ENCODE measurements at regions not wholly inside any gene's neighbourhood (a gene's known extent, or its start where the extent isn't known, plus 50 kb on each side); places are given as distances from the start of the nearest gene placed in this dataset.

DNA sequence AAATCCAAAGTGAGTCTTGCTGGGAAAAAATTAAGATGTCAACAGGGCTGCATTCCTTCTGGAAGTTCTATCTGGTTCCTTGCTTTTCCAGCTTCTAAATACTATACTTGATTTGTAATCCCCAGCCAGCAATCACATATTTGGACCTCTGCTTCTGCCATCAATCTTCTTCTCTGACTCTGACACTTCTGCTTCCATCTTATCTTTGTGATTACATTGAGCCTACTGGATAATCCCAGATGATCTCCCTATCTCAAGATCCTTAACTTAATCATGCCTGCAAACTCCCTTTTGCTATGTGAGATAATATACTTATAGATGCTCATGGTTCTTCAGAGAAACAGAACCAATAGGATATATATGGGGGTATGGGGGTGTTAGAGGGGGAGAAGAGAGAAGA, 49.9 kb upstream of the ZDHHC17 start:
- TF ChIP-seq, protein P1, sequence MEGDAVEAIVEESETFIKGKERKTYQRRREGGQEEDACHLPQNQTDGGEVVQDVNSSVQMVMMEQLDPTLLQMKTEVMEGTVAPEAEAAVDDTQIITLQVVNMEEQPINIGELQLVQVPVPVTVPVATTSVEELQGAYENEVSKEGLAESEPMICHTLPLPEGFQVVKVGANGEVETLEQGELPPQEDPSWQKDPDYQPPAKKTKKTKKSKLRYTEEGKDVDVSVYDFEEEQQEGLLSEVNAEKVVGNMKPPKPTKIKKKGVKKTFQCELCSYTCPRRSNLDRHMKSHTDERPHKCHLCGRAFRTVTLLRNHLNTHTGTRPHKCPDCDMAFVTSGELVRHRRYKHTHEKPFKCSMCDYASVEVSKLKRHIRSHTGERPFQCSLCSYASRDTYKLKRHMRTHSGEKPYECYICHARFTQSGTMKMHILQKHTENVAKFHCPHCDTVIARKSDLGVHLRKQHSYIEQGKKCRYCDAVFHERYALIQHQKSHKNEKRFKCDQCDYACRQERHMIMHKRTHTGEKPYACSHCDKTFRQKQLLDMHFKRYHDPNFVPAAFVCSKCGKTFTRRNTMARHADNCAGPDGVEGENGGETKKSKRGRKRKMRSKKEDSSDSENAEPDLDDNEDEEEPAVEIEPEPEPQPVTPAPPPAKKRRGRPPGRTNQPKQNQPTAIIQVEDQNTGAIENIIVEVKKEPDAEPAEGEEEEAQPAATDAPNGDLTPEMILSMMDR (IDR thresholded peaks at IDR 0.05; ENCODE audit: control extremely low read depth in 1 of 3, insufficient read depth in 1 of 3, low read depth in 1 of 3, low read length in 3 of 3) = no peak
- TF ChIP-seq ZNF274 (IDR thresholded peaks at IDR 0.05; ENCODE audit: borderline replicate concordance, extremely low read depth, low read length) (no peak), EGR1 (IDR thresholded peaks at IDR 0.05; ENCODE audit: borderline replicate concordance, low read depth, low read length) (no peak), ATF3 (IDR thresholded peaks at IDR 0.05; ENCODE audit: insufficient read depth, low read depth, low read length) (no peak)

Measured in H1 (cell line).